Adrenal gland (tissue), 9 donors: ENCODE measurements at regions not wholly inside any gene's neighbourhood (a gene's known extent, or its start where the extent isn't known, plus 50 kb on each side); places are given as distances from the start of the nearest gene placed in this dataset.

Experiments used
- DNase-seq, 7 donors: peaks; one replicate each; pipeline ENCODE4 v3.0.0-alpha.2; 2019 to 2020
- H3K27ac ChIP-seq, 5 donors: fragments of 200-600 bp; sonication (generic) in 4 of 5; 1 replicate in 3 of 5; 2 replicates in 2 of 5; pipeline versions ENCODE4 v1.5.1 to v1.8.0; 2016 to 2020; ENCODE audit warnings: mild to moderate bottlenecking in 1 of 5
- H3K27me3 ChIP-seq: fragments of 200-600 bp; 2 replicates; pipeline ENCODE4 v1.8.0; 2021
- H3K36me3 ChIP-seq, 2 donors: fragments of 200-600 bp; replicated peaks in 1 of 2; 1 replicate in 1 of 2; 2 replicates in 1 of 2; pipeline versions ENCODE4 v1.5.1 to v1.8.0; 2018 to 2022
- H3K4me1 ChIP-seq, 2 donors: fragments of 200-600 bp; replicated peaks in 1 of 2; 1 replicate in 1 of 2; 2 replicates in 1 of 2; pipeline versions ENCODE4 v1.5.1 to v1.8.0; 2018 to 2021
- H3K4me3 ChIP-seq, 4 donors: fragments of 200-600 bp; sonication (generic) in 3 of 4; one replicate each; pipeline ENCODE4 v1.5.1; 2016 to 2018
- H3K9me3 ChIP-seq, 3 donors: fragments of 200-600 bp; sonication (generic) in 1 of 3; replicated peaks in 1 of 3; 1 replicate in 2 of 3; 2 replicates in 1 of 3; pipeline versions ENCODE4 v1.5.1 to v1.8.0; 2016 to 2021
- CTCF ChIP-seq, 6 experiments: fragments of 450-650 bp in 4 of 6; fragments of 200-600 bp in 2 of 6; sonication (generic) in 1 of 6; IDR thresholded peaks; 1 replicate in 5 of 6; 2 replicates in 1 of 6; pipeline versions ENCODE4 v1.5.1 to v1.8.0; 2016 to 2021; ENCODE audit warnings: antibody characterized with exemption in 6 of 6, mild to moderate bottlenecking in 2 of 6, moderate library complexity in 1 of 6
- POLR2A ChIP-seq, 2 donors: fragments of 450-650 bp; IDR thresholded peaks; one replicate each; pipeline ENCODE4 v1.6.1; 2017; ENCODE audit warnings: antibody characterized with exemption in 2 of 2, mild to moderate bottlenecking in 2 of 2, moderate library complexity in 1 of 2
- WGBS, 4 donors: extraction: QIAGEN DNeasy Blood & Tissue Kit in 2 of 4; methylation state at CpG; one replicate each; pipeline versions ENCODE4 v1.1.5 to v1.1.7; 2013 to 2017; 5-methylcytosine and 5-hydroxymethylcytosine counted together
- intact Hi-C, 2 donors: fragments of 100-400 bp; cut with DNase I; formaldehyde crosslinking; loops; one replicate each; pipeline versions ENCODE4 v1.14.1 to v1.15.0; 2022 to 2023
- donor health status: healthy with polysubstance abuse.
- donor health status: Bipolar disorder and iron deficiency.
- donor health status: DM: yes; HTN: yes; CAD: no.
- donor health status: DM: no; HTN: no; CAD: no.
- donor health status: DM: no; HTN: no; CAD: no.

- no peak for DNase-seq
- Histone ChIP-seq H3K4me3 (no peak overlapping the region), H3K4me1 (no peaks in the 10 kb centered on the region), H3K36me3 (no peaks in the 10 kb centered on the region), H3K27ac (no peak overlapping the region), H3K9me3 (no peaks in the 10 kb centered on the region), H3K27me3 (no peaks in the 10 kb centered on the region)
- intact Hi-C loops, result no loop called here
- TF ChIP-seq POLR2A (IDR thresholded peaks at IDR 0.05) (no peak), CTCF (IDR thresholded peaks at IDR 0.05) (no peak)
- 76 to 82% (median 79%) methylated on average over 4 of the region's 4 CpGs for WGBS, 4 donors
These were observed 871.1 kb upstream of the CELF2 start for GRCh38 chr10:10146604-10147003.

GRCh38 chr10:10149899-10150298, 867.8 kb upstream of the CELF2 start:
- TF ChIP-seq POLR2A (IDR thresholded peaks at IDR 0.05) (no peak), CTCF (IDR thresholded peaks at IDR 0.05) (no peak)
- Histone ChIP-seq H3K4me3 (no peak overlapping the region), H3K4me1 (no peaks in the 10 kb centered on the region), H3K27ac (no peak overlapping the region), H3K36me3 (no peaks in the 10 kb centered on the region), H3K27me3 (no peaks in the 10 kb centered on the region), H3K9me3 (no peaks in the 10 kb centered on the region)
- intact Hi-C loops, result no loop called here
- WGBS, 4 donors, result 46 to 91% (median 85%) methylated on average over 1 of the region's 1 CpG
- no peak for DNase-seq

GRCh38 chr10:10156917-10157600, 860.6 kb upstream of the CELF2 start:
- Histone ChIP-seq H3K9me3 (peaks cover 0 to 7% (median 0%) of the 10 kb centered on the region in 3 donors), H3K27ac (no peak overlapping the region), H3K36me3 (no peaks in the 10 kb centered on the region), H3K4me3 (no peak overlapping the region), H3K27me3 (no peaks in the 10 kb centered on the region), H3K4me1 (no peaks in the 10 kb centered on the region)
- no peak for DNase-seq
- intact Hi-C loops, result no loop called here
- 70 to 80% (median 72%) methylated on average over 7 of the region's 7 CpGs for WGBS, 4 donors
- TF ChIP-seq POLR2A (IDR thresholded peaks at IDR 0.05) (no peak), CTCF (IDR thresholded peaks at IDR 0.05) (no peak)

- Histone ChIP-seq H3K27me3 (no peaks in the 10 kb centered on the region), H3K4me3 (no peak overlapping the region), H3K27ac (no peak overlapping the region), H3K36me3 (no peaks in the 10 kb centered on the region), H3K4me1 (no peaks in the 10 kb centered on the region), H3K9me3 (peaks cover 0 to 7% (median 0%) of the 10 kb centered on the region in 3 donors)
- intact Hi-C loops, result no loop called here
- TF ChIP-seq POLR2A (IDR thresholded peaks at IDR 0.05) (no peak), CTCF (IDR thresholded peaks at IDR 0.05) (no peak)
- 87 to 96% (median 93%) methylated on average over 4 to 27 of the region's 27 CpGs for WGBS, 4 donors
- DNase-seq, result no peak
These were observed 856.8 kb upstream of the CELF2 start for GRCh38 chr10:10160821-10161312.
